ENCODE measurements at regions not wholly inside any gene's neighbourhood (a gene's known extent, or its start where the extent isn't known, plus 50 kb on each side); places are given as distances from the start of the nearest gene placed in this dataset.

DNA sequence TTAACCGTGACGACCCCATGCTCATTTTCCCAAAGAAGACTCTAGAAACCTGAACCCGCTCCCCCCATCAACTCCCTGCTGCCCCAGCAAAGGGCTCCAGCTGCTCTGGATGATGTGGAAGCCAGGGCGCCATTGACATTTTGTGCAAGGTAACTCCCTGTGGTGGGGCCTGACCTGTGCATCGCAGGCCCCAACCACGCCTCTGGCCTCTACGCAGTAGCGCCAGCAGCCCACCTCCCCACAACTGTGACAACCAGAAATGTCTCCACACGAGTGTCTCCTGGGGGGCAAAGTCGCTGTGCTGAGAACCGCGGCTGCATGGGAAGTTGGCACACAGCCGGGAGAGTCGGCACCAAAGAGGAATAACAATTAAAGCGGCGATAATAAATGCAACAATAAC lies 86.9 kb upstream of the PRR5 start:
- no peak for DNase-seq

DNA sequence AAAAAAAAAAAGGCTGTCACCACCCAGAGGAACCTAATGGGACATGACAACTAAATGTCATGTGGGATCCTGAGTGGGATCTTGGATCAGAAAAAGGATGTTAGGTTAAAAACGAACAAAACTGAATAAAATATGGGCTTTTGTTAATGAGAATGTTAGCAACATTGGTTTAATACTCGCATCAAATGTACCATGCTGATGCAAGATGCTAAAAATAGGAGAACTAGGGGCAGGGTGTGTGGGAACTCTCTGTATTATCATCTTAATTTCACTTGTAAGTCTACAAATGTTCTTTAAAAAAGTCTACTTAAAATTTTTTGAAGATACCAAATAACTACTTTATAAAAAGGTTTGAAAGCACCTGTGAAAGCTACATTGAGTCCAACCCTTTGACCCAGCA lies 88.8 kb upstream of the PRR5 start:
- no peak for DNase-seq

GRCh38 chr22:44611880-44612496 lies 90.0 kb upstream of the PRR5 start:
- no peak for DNase-seq

- DNase-seq: no peak
These were observed 91.9 kb upstream of the PRR5 start for GRCh38 chr22:44610071-44610470.

DNA sequence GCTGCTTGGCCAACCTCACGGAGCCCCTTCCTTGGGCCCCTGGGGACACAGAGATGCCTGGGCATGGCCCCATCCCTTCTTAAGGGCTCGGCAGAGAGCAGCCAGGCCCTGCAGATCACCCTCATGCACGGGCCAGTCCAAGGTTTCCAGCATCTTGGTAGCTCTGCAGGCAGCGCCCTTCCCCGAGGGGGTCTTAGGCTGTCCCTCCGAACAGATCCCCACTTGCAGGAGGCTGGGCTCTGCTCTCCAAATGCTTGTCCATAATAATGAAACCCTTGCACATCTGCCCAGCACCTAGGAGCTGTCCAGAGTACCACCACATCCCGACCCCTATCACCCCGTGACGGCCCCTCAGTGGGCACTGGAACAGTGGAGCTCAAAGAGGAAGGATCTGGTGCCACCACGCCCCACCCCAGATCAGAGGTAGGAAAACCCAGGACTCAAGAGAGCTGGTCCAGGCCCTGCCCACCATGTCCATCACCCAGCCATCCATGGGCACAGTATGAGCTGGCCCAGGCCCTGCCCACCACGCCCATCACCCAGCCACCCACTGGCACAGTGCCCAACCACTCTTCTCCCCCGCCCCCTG lies 92.5 kb upstream of the PRR5 start:
- DNase-seq: no peak

DNA sequence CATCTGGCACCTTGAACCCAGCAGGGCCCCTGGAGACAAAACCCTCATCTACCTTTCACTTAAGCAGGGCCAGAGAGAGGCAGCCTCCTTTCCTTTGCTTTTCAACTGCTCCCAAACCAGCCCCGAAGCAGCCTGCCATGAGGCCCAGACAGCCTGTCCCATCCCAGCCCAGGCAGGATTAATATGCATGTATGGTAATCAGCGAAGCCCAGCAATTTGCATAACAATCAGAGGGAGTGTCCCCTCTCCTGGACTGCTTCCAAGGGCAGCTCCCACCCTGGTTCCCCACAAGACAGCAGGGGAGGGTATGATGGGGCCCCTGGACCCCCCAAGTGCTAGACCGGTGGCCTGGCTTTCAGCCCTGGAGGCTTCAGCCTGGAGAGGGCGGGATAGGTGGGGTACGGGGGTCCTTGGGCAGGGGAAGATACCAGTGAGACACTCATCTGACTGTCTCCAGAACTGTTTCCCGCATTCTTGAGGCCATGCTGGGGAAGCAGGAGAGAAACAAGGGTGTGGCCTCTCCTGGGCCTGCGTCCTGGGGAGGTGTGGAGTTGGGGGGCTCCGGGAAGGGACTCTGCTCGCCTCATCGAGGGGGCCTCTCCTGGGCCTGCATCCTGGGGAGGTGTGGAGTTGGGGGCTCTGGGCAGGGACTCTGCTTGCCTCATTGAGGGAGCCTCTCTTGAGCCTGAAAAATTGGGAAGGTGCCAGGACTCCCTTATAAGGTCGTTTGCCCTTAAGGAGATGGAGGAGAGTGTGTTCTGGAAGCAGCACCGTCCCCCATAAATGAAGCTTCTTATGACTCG lies 93.2 kb upstream of the PRR5 start:
- no peak for DNase-seq

GRCh38 chr22:44606126-44606525 lies 95.9 kb upstream of the PRR5 start:
- no peak for DNase-seq

DNA sequence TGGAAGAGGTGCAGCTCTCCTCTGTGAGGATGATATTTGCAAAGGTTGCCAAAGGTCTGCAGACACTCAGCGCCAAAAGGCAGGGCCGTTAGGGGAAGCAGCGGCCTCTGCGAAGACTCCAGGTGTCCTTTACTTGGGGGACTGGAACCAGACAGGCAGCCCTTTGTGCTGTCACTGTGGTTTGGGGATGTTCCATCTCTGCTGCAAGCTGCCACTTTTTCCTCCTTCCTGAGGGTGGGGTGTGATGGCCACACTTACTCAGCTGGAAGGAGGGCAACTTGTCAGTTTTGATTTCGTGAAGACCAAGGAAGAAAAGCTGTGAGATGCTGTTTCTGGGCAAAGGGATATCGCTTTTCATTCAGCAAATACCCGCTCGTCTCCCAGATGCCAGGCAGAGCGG lies 96.5 kb upstream of the PRR5 start:
- no peak for DNase-seq

GRCh38 chr22:44604991-44605390 lies 97.0 kb upstream of the PRR5 start:
- no peak for DNase-seq

DNA sequence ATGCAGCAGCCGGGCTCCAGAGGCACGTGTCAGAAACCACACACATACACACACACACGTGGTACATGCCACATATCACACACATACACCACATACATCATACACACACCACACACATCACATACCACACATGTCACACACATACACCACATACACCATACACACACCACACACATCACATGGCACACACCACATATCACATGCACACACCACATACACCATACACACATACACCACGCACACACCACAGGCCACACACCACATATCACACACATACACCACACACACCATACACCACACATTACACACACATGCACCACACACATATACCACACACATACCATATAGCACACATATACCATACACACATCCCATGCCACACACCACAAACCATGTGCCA lies 97.5 kb upstream of the PRR5 start:
- no peak for DNase-seq

GRCh38 chr22:44603767-44604166 lies 98.2 kb upstream of the PRR5 start:
- DNase-seq: no peak

- DNase-seq: no peak
These were observed 100.3 kb upstream of the PRR5 start for GRCh38 chr22:44601725-44602124.

DNA sequence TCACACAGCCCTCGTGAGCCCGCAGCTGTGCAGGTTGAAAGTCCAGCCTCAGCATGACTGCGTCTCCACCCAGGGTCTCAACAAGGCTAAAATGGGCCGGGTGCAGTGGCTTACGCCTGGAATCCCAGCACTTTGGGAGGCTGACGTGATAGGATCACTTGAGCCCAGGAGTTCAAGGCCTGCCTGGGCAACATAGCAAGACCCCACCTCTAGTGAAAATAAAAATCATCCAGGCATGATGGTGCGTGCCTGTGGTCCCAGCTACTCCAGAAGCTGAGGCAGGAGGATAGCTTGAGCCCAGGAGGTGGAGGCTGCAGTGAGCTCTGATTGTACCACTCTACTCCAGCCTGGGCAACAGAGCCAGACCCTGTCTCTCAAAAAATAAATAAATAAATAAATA lies 100.8 kb upstream of the PRR5 start:
- DNase-seq: no peak

DNA sequence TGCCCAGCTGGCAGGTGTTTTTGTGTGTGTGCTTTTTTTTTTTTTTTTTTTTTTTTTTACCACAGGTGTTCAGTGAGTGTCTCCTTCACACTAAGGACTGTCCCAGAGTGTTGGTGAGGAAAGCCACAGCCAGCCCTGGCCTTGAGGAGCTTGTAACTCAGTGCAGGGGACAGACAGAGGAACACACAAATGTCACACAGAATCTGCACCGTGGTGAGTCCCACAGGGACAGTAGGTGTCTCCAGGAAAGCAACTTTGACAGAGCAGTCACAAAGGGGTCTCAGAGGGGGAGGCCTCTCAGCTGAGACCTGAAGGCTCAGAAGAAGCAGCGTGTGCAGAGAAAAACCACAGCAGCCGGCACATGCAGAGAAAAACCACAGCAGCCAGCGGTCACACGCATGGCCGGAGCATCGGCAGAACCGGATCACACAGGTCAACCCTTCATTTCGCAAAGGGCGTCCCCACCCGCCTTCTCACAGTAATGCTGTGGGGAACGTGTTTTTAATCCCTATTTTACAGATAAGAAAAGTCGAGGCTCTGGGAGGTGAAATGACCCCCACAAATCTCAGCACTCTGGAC lies 101.7 kb upstream of the PRR5 start:
- DNase-seq: no peak

- DNase-seq: no peak
These were observed 101.6 kb upstream of the RTL6 start for GRCh38 chr22:44599500-44600140.

- DNase-seq: no peak
These were observed 101.1 kb upstream of the RTL6 start for GRCh38 chr22:44599084-44599483.

DNA sequence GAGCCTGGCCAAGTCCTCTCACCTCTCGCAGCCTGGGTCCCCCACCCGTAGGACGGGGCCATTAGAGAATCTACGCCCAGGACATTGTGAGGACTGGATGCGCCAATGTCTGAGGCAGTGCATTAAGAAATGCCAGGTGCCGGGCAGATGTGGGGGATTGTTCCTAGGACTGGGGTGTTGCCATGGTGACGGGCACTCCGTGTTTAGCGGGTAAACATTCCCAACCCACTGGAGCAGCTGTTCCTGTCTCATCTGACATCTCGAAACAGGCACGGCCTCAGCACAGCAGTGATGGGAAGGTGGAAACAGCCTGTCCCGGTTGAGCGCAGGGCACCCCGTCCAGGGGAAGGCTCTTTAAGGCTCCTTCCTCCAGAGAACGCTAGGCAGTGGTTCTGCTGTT lies 99.6 kb upstream of the RTL6 start:
- peak; percentile 49 for DNase-seq

GRCh38 chr22:44596396-44597125 lies 98.5 kb upstream of the RTL6 start:
- no peak for DNase-seq

DNA sequence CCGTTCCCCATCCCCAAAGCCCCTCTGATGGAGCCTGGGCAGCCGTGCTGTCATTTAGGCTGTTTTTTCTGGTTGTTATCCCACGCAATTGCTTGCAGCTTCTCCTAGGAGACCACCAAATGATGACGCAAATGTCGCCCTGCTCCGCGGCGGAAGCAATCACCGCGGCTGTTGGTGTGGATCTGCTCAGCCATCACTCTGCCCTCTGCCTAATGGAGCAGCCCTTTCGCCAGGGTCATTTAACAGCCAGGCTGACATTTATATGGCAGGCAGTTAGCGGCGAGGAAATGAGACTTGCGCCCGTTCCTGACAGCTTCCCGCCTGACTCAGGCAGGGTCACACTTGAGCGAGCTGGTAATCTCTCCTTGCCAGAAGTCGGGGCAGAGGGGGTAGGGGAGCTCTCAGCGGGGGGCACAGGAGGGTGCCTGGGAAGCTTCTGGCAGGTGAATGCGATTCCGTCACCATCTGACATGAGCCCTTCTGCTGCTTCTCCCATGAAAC lies 97.9 kb upstream of the RTL6 start:
- no peak for DNase-seq

DNA sequence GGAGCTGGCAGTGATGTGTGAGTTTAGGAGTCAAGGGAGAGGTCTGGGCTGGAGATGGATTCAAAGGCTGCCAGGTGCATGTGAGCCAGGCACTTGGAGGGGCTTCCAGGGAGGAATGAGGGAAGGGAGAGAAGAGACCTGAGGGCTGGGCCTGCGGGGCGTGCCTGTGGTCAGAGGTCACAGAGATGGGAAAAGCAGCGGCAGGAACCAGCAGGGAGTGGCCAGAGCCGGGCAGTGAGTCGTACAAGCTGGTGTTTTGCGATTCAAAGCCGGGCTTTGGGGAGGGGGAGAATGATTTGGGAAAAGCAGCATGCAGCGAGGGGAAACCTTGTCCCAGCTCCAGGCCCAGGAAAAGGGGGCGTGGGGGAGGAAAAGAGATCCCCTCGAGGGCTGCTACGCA lies 96.9 kb upstream of the RTL6 start:
- no peak for DNase-seq

DNA sequence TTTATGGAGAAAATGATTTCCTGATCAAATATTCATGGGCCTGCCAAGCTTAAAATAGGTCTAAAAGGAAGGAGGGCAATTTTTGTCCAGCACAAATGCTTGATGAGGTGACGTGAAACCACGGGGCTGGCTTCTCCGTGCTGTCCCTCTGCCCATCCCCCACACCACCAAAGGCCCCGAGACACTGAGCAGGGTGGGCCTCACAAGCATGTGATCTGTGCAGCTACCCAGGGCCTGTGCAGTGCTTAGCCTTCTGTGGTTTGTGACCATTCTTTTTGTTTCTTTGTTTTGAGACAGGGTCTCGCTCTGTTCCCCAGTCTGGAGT lies 94.8 kb upstream of the RTL6 start:
- DNase-seq: no peak
